Right lobe of liver (tissue), 6 donors: ENCODE measurements at regions not wholly inside any gene's neighbourhood (a gene's known extent, or its start where the extent isn't known, plus 50 kb on each side); places are given as distances from the start of the nearest gene placed in this dataset.

Source experiments
- ATAC-seq, 4 donors: fragments of 200-7000 bp; cut with Tn5 transposase; one replicate each; pipeline ENCODE4 v1.9.1; 2020; ENCODE audit warnings: mild to moderate bottlenecking in 4 of 4, moderate library complexity in 4 of 4
- DNase-seq, 3 donors: peaks; one replicate each; pipeline ENCODE4 v3.0.0-alpha.2; 2020
- H3K27ac ChIP-seq, 3 donors: fragments of 200-600 bp; one replicate each; pipeline ENCODE4 v1.8.0; 2022
- H3K27me3 ChIP-seq, 2 donors: fragments of 200-600 bp; one replicate each; pipeline ENCODE4 v1.8.0; 2022
- H3K36me3 ChIP-seq, 4 donors: fragments of 200-600 bp; sonication (generic) in 1 of 4; one replicate each; pipeline versions ENCODE4 v1.5.1 to v1.8.0; 2017 to 2022; ENCODE audit warnings: control low read depth in 1 of 4
- H3K4me1 ChIP-seq, 4 donors: fragments of 200-600 bp; sonication (generic) in 1 of 4; one replicate each; pipeline versions ENCODE4 v1.5.1 to v1.8.0; 2017 to 2022; ENCODE audit warnings: control low read depth in 1 of 4
- H3K4me3 ChIP-seq, 3 donors: fragments of 200-600 bp; one replicate each; pipeline ENCODE4 v1.8.0; 2022
- H3K9me3 ChIP-seq, 4 donors: fragments of 200-600 bp; sonication (generic) in 1 of 4; one replicate each; pipeline versions ENCODE4 v1.5.1 to v1.8.0; 2017 to 2022; ENCODE audit warnings: control low read depth in 1 of 4
- POLR2A ChIP-seq: fragments of 450-650 bp; IDR thresholded peaks from one replicate; pipeline ENCODE4 v1.6.1; 2017; ENCODE audit warnings: antibody characterized with exemption, mild to moderate bottlenecking
- WGBS: methylation state at CpG from one replicate; pipeline ENCODE4 v1.1.6; 2018; ENCODE audit warnings: low coverage, low lambda C conversion rate; ENCODE audit not compliant: insufficient coverage; ENCODE audit errors: missing lambda C conversion rate; 5-methylcytosine and 5-hydroxymethylcytosine counted together
- intact Hi-C, 2 donors: fragments of 100-400 bp; cut with DNase I; formaldehyde crosslinking; loops; one replicate each; pipeline versions ENCODE4 v1.11.2 to v1.14.1; 2022
- TF ChIP-seq, protein P1 (sequence below), 4 donors: fragments of 200-600 bp in 3 of 4; fragments of 450-650 bp in 1 of 4; IDR thresholded peaks; one replicate each; pipeline versions ENCODE4 v1.5.1 to v1.8.0; 2016 to 2022; ENCODE audit warnings: antibody characterized with exemption in 4 of 4, mild to moderate bottlenecking in 2 of 4
- donor health status: DM: no; HTN: yes; CAD: no.
- donor health status: DM: no; HTN: no; CAD: no.
- donor health status: DM: no; HTN: no; CAD: no.
- donor health status: DM: no; HTN: yes; CAD: no.
- donor health status: DM: no; HTN: yes; CAD: no.

DNA sequence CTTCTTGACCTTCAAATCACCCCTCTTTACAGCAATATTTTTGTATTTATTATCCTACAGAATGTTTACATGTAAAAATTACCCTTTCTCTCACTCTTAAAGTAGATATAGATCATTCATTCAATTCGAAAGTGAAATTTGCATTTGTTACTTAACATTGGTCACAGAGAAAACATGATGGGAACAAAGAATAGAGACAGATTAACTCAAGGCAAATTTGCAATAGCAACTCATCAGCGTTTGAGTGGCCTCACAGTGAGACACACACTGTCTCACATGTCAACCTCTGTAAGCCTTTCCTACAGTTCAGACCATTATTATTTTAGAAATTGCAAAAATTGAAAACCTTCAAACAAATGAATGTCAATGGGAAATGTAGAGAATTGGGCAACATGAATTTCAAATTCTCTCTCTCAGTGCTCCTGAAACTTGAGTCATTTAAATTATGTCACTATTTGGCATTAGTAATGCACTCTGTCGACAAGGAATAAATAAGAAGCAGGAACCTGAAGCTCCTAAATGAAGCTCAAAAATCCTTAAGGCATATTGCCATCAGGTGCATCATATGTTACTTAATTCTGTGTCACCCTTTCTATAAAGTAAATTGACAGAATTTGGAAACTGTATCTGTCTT is 148.3 kb upstream of the ANXA10 start:
- TF ChIP-seq, protein P1, sequence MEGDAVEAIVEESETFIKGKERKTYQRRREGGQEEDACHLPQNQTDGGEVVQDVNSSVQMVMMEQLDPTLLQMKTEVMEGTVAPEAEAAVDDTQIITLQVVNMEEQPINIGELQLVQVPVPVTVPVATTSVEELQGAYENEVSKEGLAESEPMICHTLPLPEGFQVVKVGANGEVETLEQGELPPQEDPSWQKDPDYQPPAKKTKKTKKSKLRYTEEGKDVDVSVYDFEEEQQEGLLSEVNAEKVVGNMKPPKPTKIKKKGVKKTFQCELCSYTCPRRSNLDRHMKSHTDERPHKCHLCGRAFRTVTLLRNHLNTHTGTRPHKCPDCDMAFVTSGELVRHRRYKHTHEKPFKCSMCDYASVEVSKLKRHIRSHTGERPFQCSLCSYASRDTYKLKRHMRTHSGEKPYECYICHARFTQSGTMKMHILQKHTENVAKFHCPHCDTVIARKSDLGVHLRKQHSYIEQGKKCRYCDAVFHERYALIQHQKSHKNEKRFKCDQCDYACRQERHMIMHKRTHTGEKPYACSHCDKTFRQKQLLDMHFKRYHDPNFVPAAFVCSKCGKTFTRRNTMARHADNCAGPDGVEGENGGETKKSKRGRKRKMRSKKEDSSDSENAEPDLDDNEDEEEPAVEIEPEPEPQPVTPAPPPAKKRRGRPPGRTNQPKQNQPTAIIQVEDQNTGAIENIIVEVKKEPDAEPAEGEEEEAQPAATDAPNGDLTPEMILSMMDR (IDR thresholded peaks at IDR 0.05): no peak
- TF ChIP-seq POLR2A: no peak

DNA sequence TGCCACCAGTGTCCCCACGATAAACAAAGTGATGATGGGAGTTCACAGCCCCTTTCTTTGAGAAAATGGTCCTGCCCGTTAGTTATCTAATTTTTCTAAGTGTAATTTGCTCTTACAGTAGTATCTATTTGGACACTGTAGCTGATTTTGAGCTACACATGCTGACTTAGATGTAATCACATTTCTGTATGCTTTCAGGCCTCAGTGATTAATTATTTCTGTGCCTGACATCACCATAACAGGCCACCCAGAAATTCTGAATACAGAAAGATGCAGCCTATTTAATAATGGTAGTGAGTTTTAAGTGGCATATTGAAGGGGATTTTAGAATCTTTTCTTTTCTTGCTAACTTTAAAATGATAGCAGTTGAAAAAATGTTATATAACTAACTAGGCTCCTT is 147.6 kb upstream of the ANXA10 start:
- no peak overlapping the region for H3K4me3 ChIP-seq
- no peaks in the 10 kb centered on the region for H3K4me1 ChIP-seq
- no peak overlapping the region for H3K27ac ChIP-seq
- H3K9me3 ChIP-seq: no peaks in the 10 kb centered on the region
- DNase-seq (no peak), ATAC-seq (no peak)
- intact Hi-C loops: no loop called here
- TF ChIP-seq, protein P1 (IDR thresholded peaks at IDR 0.05): no peak
- TF ChIP-seq POLR2A: no peak
- H3K27me3 ChIP-seq: no peaks in the 10 kb centered on the region
- 58% methylated on average over 2 of the region's 2 CpGs for WGBS
- H3K36me3 ChIP-seq: no peaks in the 10 kb centered on the region

More for the DNA sequence above, 148.3 kb upstream of the ANXA10 start:
- DNase-seq: no peak
- no peak overlapping the region for H3K27ac ChIP-seq
- intact Hi-C loops: no loop called here
- H3K4me1 ChIP-seq: no peaks in the 10 kb centered on the region
- WGBS: 28% methylated on average over 3 of the region's 3 CpGs
- H3K4me3 ChIP-seq: no peak overlapping the region
- ATAC-seq: no peak
- H3K36me3 ChIP-seq: no peaks in the 10 kb centered on the region
- H3K27me3 ChIP-seq: no peaks in the 10 kb centered on the region
- no peaks in the 10 kb centered on the region for H3K9me3 ChIP-seq

DNA sequence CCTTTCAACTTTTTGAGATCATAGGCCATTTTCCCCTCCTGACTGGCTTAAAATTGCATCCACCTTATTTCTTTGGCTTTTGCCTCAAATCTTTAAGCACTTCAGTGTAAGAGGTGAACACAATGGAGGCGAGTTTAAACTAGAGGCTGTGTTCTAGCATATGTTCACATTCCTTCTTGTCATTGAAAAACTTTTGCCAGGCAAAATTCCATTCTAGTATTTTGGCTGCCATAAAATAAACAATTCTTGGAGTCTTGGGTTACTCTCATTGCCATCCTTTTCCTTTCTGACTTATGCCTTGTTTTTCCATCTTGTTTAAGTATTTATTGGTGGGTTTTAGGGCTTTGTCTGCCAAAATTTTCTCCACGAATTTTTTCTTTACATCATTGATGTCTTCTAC is 137.3 kb upstream of the ANXA10 start:
- H3K27me3 ChIP-seq: no peaks in the 10 kb centered on the region
- H3K4me1 ChIP-seq: no peaks in the 10 kb centered on the region
- no peak overlapping the region for H3K27ac ChIP-seq
- no peak overlapping the region for H3K4me3 ChIP-seq
- no peaks in the 10 kb centered on the region for H3K9me3 ChIP-seq
- WGBS: 13% methylated on average over 2 of the region's 2 CpGs
- DNase-seq: no peak
- no peaks in the 10 kb centered on the region for H3K36me3 ChIP-seq
- no peak for TF ChIP-seq POLR2A
- TF ChIP-seq, protein P1 (IDR thresholded peaks at IDR 0.05): no peak
- intact Hi-C loops: no loop called here
- ATAC-seq: no peak

DNA sequence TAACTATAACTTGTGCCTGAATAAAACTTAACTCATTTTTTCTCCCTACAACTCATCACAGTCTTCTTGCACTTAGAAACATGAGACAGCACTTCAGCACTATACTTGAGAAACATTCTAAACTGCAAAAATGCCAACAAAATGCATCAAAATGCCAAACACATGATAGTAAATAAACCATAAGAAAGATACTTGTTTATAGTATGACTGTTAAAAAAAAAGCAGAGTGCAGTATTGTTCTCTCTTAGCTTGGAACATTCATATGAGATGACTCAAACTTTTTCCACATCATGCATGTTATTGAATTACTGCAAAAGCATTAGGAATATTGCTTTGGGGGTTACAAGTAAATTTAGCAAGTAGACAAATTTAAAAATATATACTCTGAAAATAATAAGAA is 135.7 kb upstream of the ANXA10 start:
- Histone ChIP-seq H3K27ac (no peak overlapping the region), H3K4me1 (no peaks in the 10 kb centered on the region), H3K27me3 (no peaks in the 10 kb centered on the region), H3K4me3 (no peak overlapping the region), H3K36me3 (no peaks in the 10 kb centered on the region), H3K9me3 (no peaks in the 10 kb centered on the region)
- intact Hi-C loops: no loop called here
- ATAC-seq (no peak), DNase-seq (no peak)
- TF ChIP-seq, protein P1 (IDR thresholded peaks at IDR 0.05): no peak
- no peak for TF ChIP-seq POLR2A
